ENCODE measurements at regions not wholly inside any gene's neighbourhood (a gene's known extent, or its start where the extent isn't known, plus 50 kb on each side); places are given as distances from the start of the nearest gene placed in this dataset.

DNA sequence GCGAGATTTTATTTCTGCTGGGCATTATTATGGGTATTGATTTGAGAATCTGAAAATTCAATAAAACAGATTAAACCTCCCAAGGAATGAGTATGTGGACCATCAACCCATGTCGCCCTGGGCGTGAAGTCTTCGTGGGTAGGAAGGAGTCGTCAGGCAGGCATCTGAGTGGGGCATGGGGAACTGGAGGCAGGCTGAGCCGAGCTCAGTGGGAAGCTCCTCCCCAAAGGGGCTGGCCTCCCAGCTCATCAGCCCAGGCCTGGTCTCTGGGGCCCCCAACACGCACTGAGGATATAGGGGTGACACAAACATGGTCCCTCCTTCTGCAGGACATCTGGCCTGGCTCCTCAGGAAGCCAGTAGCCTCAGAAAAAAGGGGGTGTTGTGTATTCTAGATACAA, 265.2 kb downstream of the TFCP2L1 start:
- TF ChIP-seq, protein P1, sequence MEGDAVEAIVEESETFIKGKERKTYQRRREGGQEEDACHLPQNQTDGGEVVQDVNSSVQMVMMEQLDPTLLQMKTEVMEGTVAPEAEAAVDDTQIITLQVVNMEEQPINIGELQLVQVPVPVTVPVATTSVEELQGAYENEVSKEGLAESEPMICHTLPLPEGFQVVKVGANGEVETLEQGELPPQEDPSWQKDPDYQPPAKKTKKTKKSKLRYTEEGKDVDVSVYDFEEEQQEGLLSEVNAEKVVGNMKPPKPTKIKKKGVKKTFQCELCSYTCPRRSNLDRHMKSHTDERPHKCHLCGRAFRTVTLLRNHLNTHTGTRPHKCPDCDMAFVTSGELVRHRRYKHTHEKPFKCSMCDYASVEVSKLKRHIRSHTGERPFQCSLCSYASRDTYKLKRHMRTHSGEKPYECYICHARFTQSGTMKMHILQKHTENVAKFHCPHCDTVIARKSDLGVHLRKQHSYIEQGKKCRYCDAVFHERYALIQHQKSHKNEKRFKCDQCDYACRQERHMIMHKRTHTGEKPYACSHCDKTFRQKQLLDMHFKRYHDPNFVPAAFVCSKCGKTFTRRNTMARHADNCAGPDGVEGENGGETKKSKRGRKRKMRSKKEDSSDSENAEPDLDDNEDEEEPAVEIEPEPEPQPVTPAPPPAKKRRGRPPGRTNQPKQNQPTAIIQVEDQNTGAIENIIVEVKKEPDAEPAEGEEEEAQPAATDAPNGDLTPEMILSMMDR (conservative IDR thresholded peaks at IDR 0.05; ENCODE audit: low read length): no peak
- TF ChIP-seq EZH2phosphoT487 (IDR thresholded peaks at IDR 0.05; ENCODE audit: borderline replicate concordance): no peak
